ENCODE measurements at regions not wholly inside any gene's neighbourhood (a gene's known extent, or its start where the extent isn't known, plus 50 kb on each side); places are given as distances from the start of the nearest gene placed in this dataset.

DNA sequence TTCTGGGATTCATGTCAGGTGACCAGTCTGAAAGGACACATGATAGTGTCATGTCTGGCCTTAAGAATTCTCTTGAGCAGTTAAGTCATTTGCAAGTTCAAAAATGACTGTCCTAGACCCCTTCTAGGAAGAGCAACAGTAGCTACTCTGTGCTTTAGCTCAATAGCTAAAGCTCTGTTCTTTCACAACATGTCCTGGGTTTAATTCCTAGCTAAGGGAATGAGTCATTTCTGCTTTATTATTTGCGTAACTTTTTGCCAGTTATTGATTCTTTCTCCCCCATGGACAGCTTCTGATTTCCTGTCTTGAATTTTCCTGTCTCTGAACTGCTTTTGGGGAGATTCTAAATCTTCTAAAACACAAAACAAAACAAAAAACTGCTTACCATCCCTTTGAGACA is 1055.8 kb upstream of the DIAPH2 start:
- TF ChIP-seq POLR2A (IDR thresholded peaks at IDR 0.05), result no peak
- TF ChIP-seq POLR2AphosphoS5 (IDR thresholded peaks at IDR 0.05), result no peak
- TF ChIP-seq, protein P1, sequence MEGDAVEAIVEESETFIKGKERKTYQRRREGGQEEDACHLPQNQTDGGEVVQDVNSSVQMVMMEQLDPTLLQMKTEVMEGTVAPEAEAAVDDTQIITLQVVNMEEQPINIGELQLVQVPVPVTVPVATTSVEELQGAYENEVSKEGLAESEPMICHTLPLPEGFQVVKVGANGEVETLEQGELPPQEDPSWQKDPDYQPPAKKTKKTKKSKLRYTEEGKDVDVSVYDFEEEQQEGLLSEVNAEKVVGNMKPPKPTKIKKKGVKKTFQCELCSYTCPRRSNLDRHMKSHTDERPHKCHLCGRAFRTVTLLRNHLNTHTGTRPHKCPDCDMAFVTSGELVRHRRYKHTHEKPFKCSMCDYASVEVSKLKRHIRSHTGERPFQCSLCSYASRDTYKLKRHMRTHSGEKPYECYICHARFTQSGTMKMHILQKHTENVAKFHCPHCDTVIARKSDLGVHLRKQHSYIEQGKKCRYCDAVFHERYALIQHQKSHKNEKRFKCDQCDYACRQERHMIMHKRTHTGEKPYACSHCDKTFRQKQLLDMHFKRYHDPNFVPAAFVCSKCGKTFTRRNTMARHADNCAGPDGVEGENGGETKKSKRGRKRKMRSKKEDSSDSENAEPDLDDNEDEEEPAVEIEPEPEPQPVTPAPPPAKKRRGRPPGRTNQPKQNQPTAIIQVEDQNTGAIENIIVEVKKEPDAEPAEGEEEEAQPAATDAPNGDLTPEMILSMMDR (IDR thresholded peaks at IDR 0.05 in 8 of 11, conservative IDR thresholded peaks at IDR 0.05 in 3 of 11), result no peak
- no peaks in the 10 kb centered on the region for H3K27me3 ChIP-seq (replicated peaks in 1 of 7)
- no peaks in the 10 kb centered on the region for H3K4me1 ChIP-seq
- DNase-seq, result no peak
- peaks cover 0 to 43% (median 10%) of the 10 kb centered on the region in 8 donors for H3K9me3 ChIP-seq
- no peaks in the 10 kb centered on the region for H3K36me3 ChIP-seq
- no peak overlapping the region for H3K4me3 ChIP-seq
- intact Hi-C loops (cut with DNase I; ENCODE audit: low total_unique reads), result no loop called here
- 83 to 94% (median 87%) methylated on average over 1 of the region's 1 CpG for WGBS, 5 donors
- H3K27ac ChIP-seq, result no peak overlapping the region

DNA sequence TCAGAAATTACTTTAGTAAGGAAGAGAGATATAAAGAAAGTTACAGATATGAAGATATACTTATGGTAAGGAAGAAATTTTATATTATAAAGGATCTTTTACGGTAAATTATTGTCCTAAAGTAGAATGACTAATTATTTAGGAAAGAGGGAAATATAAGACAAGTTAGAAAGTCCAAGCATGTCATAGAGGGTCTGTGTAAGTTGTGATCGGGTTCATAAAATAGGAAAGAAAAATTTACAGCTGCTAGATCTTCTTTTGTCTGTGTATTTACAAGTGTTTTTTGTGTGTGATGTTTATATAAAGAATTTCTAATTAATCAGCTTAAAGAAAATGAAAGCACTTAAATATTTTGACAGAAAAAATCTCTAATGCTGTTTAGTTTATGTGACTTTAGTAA is 1054.9 kb upstream of the DIAPH2 start:
- Histone ChIP-seq H3K27ac (no peak overlapping the region), H3K36me3 (no peaks in the 10 kb centered on the region), H3K4me1 (no peaks in the 10 kb centered on the region), H3K4me3 (no peak overlapping the region), H3K27me3 (replicated peaks in 1 of 7) (no peaks in the 10 kb centered on the region), H3K9me3 (peaks cover 0 to 43% (median 10%) of the 10 kb centered on the region in 8 donors)
- intact Hi-C loops (cut with DNase I; ENCODE audit: low total_unique reads), result no loop called here
- no peak for TF ChIP-seq POLR2AphosphoS5 (IDR thresholded peaks at IDR 0.05)
- TF ChIP-seq, protein P1 (IDR thresholded peaks at IDR 0.05 in 8 of 11, conservative IDR thresholded peaks at IDR 0.05 in 3 of 11), result no peak
- TF ChIP-seq POLR2A (IDR thresholded peaks at IDR 0.05), result no peak
- no peak for DNase-seq
- 69 to 93% (median 80%) methylated on average over 2 of the region's 2 CpGs for WGBS, 5 donors

DNA sequence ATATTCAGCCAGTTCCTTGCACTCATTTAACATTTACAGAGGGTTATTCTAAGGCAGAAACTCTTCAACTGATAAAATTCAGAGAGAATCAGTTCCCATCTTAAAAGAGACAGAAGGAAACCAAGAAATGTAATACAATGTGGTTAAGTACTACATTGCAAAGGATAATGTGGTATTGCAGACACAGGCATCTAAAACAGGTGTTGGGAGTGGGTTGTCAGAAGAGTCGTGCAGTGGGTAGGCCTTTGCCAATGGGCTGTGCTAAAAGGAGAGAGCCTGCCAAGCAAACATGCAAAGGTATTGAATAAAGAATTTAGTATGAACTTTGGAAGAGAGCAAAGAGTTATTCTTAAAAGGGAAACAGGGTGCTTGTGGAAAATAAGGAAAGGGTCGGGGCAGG is 1044.4 kb upstream of the DIAPH2 start:
- DNase-seq, result no peak

DNA sequence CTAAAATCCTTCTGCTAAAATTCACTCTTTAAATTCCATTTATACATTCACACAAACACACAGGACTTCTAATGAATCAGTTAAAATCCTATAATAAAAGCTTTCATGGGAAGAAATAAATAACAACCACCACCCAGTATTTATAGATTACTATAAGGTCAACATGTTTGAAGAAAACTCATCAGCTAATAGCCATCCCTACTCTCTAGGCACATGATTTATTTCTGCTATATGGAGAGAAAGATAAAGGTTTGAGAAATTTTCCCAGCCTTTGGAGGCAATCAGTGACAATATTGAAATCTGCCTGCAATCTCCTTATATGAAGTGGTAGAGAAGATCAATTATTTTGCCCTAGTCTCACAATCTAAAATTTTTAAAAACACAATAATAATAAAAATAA is 1038.9 kb upstream of the DIAPH2 start:
- no peak for DNase-seq
- H3K4me1 ChIP-seq, result no peaks in the 10 kb centered on the region
- no peak overlapping the region for H3K27ac ChIP-seq
- TF ChIP-seq POLR2AphosphoS5 (IDR thresholded peaks at IDR 0.05) (no peak), POLR2A (IDR thresholded peaks at IDR 0.05) (no peak)
- no peak overlapping the region for H3K4me3 ChIP-seq
- no peaks in the 10 kb centered on the region for H3K9me3 ChIP-seq
- H3K27me3 ChIP-seq (replicated peaks in 1 of 7), result no peaks in the 10 kb centered on the region
- intact Hi-C loops (cut with DNase I; ENCODE audit: low total_unique reads), result no loop called here
- no peaks in the 10 kb centered on the region for H3K36me3 ChIP-seq

More for the DNA sequence above, 1044.4 kb upstream of the DIAPH2 start:
- H3K27me3 ChIP-seq (replicated peaks in 1 of 7), result no peaks in the 10 kb centered on the region
- H3K9me3 ChIP-seq, result no peaks in the 10 kb centered on the region
- no peaks in the 10 kb centered on the region for H3K4me1 ChIP-seq
- WGBS, 5 donors, result 65 to 85% (median 76%) methylated on average over 2 of the region's 2 CpGs
- H3K27ac ChIP-seq, result no peak overlapping the region
- intact Hi-C loops (cut with DNase I; ENCODE audit: low total_unique reads), result no loop called here
- no peaks in the 10 kb centered on the region for H3K36me3 ChIP-seq
- TF ChIP-seq POLR2AphosphoS5 (IDR thresholded peaks at IDR 0.05), result no peak
- TF ChIP-seq, protein P1 (IDR thresholded peaks at IDR 0.05 in 8 of 11, conservative IDR thresholded peaks at IDR 0.05 in 3 of 11), result no peak
- no peak for TF ChIP-seq POLR2A (IDR thresholded peaks at IDR 0.05)
- H3K4me3 ChIP-seq, result no peak overlapping the region

DNA sequence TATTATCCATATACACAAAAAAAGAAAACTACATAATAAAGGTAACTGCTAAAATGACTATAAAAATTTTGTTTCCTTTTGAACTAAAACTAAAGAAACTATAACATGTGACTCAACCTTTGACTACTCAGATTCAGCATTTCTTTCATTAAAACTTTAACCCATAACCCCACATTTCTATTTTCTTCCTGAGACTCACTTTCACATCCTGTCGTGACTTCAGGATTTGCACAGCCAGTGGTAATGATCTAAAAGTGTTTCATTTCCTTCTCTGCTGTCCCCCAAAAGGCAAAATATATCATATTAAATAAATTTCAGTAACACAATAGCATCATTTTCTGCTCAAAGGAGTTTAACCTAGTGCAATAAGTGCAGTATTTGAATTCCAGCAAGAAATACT is 1022.4 kb upstream of the DIAPH2 start:
- Histone ChIP-seq H3K4me3 (no peak overlapping the region), H3K9me3 (no peaks in the 10 kb centered on the region), H3K36me3 (no peaks in the 10 kb centered on the region), H3K27me3 (replicated peaks in 1 of 7) (no peaks in the 10 kb centered on the region), H3K27ac (no peak overlapping the region), H3K4me1 (no peaks in the 10 kb centered on the region)
- DNase-seq, result no peak
- TF ChIP-seq, protein P1 (IDR thresholded peaks at IDR 0.05 in 8 of 11, conservative IDR thresholded peaks at IDR 0.05 in 3 of 11), result no peak
- TF ChIP-seq POLR2A (IDR thresholded peaks at IDR 0.05) (no peak), POLR2AphosphoS5 (IDR thresholded peaks at IDR 0.05) (no peak)
- WGBS, 5 donors, result 40 to 67% (median 53%) methylated on average over 1 of the region's 1 CpG
- intact Hi-C loops (cut with DNase I; ENCODE audit: low total_unique reads), result no loop called here

All from spleen (tissue), 11 donors.